HG03095 (cell line): ENCODE measurements at regions not wholly inside any gene's neighbourhood (a gene's known extent, or its start where the extent isn't known, plus 50 kb on each side); places are given as distances from the start of the nearest gene placed in this dataset.
"Not testable (repeated sequence)": the region's sequence is repeated elsewhere in the genome, so short reads cannot be mapped to it uniquely, and the experiment has no call there.

Source experiments
- ATAC-seq: cut with Tn5 transposase; IDR thresholded peaks from one replicate; pipeline ENCODE4 v1.9.1; 2021; ENCODE audit warnings: moderate library complexity; ENCODE audit not compliant: unreplicated experiment

DNA sequence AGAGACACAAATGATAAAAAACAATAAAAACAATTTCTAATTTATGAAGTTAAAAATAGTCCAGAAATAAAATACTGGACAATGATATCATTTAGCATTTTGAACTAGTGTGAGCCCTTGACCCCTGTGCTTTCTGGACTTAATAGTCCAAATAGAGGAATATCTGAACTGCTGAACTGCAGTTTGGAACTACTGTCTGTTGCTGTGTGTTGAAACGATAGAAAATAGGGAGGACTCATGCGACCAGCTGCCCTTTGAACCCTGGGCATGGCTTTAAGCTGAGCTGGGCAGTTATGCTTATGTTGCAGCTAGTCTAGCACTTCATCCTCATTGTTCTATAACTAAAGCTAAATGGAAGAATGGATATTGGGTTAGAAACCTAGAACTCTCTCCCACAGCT, 99.5 kb downstream of the FMR1NB start:
- no peak for ATAC-seq

DNA sequence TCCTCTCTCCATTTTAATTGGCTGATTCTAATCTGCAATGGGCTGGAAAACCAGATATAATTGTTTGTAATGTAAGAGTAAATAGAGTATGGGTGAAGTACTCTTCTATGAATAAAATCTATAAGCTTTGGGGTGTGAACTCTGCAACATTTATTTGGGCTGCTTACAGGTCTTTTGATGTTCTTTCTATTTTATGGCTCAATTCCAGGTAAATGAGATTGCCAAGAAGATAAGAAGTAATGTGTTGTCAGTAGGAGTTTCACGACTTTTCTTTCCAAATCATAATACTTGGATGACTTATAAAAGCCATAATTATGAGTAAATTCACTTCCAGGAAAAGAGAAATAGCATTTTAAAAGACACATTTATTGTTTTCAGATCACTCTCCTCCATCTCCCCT, 103.5 kb downstream of the FMR1NB start:
- no peak for ATAC-seq

DNA sequence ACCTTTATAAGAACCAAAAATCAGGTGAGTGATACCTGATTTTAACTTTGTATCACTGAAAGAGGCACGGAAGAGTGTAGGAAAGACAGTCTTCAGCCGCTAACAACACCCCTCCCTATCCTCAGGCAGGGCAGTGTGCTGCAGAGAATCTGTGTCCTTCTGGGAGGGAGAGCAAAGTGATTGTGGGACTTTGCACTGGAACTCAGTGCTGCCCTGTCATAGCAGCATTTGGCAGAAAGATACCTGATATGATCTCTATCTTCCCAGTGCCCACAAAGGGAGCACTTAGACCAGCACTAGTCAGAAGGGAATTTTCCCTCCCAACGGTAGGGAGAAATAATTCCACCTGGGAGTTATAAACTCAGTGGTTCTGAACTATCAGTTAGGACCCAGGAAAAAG, 139.0 kb downstream of the FMR1NB start:
- ATAC-seq = no peak

DNA sequence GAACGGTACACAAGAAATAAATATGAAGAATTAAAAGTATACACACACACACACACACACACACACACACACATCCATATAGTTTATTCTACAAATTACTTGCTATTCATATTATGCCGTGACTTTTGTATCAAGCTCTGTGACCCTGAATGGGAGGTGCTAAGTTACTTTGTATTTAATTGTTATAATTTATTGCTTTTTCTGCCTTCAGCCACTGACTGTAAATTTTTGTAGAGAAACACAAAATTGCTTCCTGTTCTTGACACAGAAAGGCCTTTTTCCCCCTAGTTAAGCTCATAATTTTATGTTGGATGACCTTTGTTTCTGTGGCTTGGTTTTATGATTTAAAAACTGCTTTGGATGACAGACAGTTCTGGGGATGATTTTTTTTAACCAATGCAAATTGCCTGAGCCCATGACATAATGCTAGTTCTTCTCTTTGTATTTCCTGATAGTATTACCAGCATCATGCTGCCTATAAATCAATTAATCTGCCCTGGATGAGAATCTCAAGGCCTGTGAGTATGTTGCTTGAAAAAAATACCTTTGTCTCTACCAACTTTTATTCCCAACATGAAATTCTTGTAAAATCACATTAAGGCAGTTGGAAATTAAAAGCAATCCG, 140.0 kb downstream of the FMR1NB start:
- no peak for ATAC-seq

DNA sequence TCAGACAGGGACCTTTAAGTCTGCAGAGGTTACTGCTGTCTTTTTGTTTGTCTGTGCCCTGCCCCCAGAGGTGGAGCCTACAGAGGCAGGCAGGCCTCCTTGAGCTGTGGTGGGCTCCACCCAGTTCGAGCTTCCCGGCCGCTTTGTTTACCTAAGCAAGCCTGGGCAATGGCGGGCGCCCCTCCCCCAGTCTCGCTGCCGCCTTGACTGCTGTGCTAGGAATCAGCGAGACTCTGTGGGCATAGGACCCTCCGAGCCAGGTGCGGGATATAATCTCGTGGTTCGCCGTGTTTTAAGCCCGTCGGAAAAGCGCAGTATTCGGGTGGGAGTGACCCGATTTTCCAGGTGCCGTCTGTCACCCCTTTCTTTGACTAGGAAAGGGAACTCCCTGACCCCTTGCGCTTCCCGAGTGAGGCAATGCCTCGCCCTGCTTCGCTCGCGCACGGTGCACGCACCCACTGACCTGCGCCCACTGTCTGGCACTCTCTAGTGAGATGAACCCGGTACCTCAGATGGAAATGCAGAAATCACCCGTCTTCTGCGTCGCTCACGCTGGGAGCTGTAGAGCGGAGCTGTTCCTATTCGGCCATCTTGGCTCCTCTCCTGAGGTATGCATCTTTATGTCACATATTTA, 147.9 kb downstream of the FMR1NB start:
- not testable (repeated sequence) for ATAC-seq

DNA sequence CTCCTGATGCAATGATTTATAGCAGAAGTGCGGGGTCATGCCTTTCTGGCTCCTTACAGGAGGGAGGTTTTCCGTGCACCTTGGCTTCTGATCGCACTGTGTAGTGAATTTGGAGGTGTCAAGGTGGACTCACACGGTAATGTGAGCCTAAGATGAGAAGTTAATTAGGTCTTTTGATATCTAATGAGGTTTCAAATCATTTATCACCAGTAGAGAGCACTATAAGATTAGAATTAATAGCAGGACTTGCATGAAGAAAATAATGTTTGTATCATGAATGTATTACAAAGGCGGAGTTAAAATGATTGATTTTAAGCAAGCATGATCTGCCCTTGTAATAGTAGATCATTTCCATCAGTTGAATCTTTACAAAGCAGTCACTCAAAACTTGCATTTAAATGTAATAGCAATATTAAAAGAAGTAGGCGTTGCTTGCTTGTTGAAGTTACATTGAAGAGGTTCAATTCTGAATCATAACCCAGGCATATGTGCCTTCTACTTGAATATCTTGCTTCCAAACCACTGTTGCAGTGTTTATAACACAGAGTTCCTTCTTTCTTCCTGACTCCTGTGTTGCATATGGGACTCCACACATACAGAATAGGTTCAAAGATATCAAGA, 152.1 kb downstream of the FMR1NB start:
- no peak for ATAC-seq

DNA sequence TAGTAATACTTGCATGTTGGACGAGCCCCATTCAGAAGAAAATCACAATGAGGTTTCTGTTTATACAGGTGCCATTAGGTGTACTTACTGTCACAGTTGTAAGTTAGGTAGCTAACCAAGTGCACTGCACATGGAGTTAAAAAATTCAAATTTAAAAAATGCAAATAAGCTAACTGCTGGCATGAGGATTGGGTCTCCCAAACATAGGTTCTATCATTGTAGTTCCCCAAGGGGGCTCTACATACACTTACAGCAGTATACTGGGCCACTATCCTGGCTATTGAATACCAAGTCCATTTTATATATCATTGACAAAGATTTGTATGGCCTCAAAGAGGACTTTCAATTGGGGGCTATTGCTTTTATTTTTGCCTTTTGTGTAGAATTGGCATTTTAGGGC, 153.4 kb downstream of the FMR1NB start:
- ATAC-seq = no peak

DNA sequence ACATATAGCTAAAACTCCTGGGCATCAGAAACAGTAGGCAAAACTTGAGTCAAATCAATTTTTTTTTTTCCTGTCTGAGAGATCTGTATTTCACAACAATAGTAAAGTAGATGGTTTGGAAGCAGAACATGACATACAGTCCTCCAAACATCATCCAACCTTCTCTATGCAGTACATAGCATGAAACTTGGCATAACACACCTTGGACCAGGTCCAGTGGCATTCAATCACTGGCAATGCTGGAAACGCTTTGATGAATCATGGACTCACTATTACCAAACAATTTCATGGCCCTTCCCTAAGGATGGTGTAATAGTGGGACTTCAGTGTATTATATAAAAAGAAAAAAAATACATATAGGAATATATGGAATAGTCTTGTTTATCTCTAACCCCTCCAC, 154.6 kb downstream of the FMR1NB start:
- no peak for ATAC-seq

DNA sequence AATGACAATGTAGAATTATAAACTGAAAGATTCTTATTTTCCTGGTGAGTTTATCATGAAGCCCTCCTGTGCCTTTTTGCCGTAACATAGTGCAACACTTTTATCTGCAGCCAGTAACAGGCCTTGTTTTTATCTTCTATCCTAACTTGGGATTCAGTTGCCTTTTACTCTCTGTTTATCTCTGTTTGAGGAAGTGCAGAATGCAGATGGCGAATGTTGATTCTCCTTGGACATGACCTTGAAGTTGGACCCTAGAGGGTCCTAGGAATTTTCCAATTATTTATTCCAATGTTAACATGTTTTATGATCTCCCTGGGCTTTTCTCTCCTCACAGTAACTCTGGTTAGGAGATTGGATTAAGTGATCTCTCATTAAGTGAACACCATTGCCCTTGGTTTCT, 165.0 kb downstream of the FMR1NB start:
- no peak for ATAC-seq

DNA sequence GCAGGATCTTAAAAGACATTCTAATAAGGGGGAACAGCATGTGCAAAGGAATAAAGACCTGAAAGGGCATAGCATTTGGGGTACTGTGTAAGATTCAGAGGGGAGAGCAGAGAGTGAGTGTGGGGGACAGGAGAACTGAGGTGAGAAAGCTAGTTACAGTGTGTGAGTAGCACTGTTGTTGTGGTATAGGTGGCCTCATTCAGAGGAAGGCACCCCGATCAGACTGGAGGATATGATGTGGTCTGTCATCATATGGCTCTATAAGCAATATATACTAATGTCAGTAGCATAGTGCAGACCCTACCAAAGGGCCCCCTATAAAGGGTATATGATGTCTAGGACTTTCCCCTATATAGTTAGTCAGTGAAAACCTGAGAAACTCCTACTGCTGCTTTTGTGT, 175.8 kb downstream of the FMR1NB start:
- no peak for ATAC-seq

DNA sequence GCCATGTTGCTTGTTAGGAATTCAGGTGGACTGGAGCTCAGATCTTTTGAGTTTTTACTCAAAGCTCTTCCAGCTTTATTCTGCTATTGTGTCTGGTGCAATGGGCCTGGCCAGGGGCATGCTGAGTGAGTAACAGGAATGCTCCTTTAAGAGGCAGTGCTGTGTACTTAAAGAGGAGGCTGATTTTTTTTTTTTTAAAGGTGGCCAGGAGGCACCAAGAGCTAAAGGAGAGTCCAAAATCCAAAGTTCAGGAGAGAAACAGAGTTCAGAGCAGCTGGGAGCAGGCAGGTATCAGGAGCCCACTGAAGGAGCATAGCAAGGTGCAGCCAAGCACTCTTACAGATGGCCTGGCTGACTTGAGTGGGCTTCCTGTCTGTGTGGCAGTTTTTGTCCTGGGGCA, 178.7 kb downstream of the FMR1NB start:
- ATAC-seq = no peak

DNA sequence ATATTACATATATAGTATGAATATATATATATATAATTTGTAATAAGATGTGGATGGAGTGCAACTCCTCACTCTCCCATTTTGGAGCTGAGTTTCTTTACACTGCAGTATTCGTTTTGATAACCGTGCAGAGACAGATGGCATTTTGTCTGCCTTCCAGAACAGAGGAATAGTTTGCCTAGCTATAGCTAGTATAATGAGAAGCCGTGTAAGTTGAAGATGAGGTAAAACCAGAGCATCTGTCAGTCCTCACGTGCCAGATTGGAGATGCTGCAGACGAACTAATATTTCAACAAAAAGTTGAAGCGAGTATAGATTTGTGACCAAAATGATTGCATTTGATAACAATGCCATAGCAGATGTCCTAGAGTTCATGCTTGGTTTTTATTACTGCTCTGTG, 180.6 kb downstream of the FMR1NB start:
- no peak for ATAC-seq

DNA sequence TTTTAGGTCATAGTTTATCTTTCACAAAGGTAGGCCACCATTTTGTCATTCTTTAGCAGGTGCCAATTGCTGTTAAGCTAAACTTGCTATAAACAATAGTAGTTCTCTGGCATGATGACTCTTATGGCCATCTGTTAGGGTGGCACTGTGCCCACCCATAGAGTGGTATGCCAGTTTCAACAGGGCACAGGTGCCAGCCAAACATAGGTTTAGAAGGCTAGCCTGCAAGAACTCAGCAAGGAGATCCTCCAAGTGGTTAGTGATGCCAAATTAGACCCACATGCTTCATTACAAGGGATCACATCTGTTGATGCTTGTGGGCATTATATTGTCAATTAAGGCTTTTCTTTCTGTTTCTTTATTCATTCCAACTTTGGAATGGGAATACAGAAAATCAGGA, 204.5 kb downstream of the FMR1NB start:
- ATAC-seq = no peak

DNA sequence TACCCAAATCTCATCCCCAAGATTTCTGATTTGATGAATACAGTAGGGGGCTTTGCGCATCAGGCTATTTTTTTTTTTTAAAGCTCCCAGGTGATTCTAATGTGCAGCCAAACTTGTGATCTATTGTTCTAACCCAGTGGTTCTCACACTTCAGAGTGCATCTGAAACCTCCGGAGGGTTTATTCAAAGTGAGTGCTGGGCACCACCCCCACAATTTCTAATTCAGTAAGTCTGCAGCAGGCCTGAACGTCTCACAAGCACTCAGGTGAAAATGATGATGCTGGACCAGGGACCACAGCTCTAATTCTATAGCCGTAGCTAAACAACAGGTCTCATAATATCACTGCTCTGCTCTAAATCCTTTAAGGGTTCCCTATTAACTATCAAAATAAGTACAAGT, 211.4 kb downstream of the FMR1NB start:
- ATAC-seq = no peak

DNA sequence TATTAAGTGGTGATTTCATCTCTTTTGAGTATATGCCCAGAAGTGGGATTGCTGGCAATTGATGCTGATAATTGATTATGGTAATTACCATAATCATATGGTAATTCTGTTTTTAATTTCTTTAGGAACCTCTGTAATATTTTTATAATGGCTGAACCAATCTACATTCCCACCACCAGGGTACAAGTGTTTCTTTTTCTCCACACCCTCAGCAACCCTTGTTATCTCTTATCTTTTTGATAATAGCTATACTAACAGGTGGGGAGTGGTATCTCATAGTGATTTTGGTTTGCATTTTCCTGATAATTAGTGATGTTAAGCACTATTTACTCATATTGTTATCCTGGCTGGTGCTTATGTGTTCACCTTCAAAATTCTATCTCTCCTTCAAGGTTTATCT, 212.6 kb downstream of the FMR1NB start:
- ATAC-seq = no peak

DNA sequence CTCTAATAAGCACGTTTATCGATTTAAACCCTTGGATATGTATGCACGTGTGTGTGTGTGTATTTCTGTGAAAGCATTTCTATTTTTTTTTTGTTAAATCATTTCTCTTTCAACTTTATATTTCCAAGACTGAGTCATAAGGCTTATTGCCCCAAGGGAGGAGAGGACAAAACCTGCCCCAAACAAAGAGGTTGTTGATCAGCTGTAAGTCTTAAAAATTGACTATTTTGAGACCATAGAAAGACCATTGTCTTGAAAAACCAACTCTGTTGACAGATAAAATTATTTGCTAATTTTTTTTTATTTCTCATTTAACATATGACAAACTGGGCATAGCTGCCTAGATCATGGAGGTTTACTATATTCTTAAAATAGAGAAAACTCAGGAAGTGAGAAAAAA, 222.4 kb downstream of the FMR1NB start:
- ATAC-seq = no peak

DNA sequence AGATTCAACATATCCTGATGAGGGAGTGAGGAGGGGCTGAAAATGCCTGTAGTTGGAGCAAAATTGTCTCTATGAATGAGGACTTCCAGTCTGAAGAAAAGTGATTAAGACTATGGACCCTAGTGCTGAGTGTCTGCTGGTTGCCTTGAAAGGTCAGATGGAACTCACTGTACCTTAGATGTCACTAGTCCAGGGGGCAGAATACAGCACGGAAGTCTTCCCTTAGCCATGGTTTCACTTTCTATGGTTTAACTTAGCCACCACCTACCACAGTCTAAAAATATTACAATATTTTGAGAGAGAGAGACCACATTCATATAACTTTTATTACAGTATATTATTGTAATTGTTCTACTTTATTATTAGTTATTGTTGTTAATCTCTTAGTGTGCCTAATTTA, 223.1 kb downstream of the FMR1NB start:
- ATAC-seq = no peak

DNA sequence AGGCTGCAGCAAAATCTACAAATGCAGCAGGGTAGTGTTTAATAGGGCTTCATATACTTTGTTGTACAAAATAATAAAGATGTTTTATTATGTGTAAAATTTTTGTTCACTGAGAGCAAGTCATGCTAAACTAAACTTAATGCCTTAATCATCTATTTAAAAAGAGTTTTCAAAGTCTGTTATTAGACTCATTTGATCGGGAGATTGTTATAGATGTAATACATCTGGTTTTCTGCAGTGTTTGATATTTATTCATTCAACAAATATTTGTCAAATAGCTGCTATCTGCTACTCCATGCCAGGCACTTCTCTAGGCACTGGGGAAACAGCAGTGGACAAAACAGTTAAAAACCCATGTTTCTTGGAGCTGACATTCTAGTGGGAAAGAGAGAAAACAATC, 233.6 kb downstream of the FMR1NB start:
- ATAC-seq = no peak

DNA sequence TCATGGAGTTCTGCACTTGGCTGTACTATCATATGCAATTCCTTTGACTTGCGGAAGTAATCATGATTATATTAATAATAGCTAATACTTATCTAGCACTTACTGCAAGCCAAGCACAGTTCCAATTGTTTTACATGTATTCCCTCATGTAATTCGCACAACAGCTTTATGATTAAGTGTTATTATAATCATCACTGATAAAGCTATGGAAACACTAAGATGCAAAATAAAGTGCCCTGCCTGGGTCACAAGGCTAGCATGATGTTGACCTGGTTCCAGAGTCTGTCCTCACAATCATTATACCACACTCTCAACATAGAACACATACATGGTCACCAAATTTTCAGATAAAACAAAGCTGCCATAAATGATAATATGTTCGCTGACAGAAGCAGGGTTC, 234.6 kb downstream of the FMR1NB start:
- no peak for ATAC-seq

DNA sequence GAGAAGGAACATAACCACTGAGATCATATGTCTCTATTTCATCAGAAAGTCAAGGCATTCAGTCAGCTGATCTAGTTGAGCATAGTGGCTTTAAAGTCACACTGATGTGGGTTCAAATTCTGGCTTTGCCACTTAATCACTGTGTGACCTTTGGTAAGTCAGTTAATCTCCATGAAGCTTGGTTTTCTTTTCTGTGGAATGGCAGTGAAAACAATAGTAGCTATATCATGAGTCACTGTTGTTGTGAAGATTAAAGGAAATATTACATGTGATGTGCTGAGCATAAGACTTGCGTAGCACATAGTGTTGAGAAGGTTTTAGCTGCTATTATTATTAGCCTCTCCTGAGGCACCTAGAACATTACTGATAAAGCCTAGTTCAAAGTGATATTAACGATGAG, 242.2 kb downstream of the FMR1NB start:
- no peak for ATAC-seq

DNA sequence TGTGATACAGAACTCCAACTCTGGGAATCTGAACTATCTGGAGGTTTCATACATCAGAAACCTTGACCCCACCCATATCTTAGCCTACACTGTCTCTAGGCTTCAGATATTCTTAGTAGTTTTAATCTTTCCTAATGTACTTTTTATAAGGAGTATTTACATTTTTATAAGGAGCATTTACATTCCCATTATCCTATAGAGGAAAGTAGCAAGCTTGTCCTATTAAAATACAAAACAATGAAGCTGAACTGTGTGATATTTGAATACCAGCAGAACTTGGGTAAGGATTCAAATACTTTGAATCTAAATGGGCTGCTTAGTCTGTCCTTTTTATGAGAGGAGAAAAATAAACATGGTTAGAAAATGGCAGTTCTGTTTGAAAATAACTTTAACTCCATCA, 247.4 kb downstream of the FMR1NB start:
- no peak for ATAC-seq

DNA sequence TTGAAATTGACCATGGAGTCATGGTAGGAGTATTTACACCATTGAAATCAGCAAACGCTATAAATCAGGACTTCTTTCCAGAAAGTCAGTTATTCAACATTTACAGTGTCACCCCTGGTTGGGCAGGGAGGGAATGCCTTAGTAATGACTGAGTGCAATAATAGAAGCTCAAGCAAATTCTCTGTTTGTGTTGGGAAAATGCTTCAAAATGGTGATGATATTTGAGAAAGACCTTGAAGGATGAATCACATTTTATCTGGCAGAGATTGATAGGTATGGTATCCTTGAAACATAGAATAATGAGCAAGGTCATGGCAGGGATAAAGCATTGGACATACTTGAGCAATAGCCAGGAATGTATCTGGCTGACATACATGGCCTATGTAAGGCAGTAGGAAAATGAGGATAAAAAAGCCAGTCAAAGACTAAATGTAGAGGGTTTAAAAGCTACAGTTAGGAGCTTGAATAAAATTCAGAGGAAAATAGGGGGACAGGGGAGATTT, 248.7 kb downstream of the FMR1NB start:
- ATAC-seq = no peak

DNA sequence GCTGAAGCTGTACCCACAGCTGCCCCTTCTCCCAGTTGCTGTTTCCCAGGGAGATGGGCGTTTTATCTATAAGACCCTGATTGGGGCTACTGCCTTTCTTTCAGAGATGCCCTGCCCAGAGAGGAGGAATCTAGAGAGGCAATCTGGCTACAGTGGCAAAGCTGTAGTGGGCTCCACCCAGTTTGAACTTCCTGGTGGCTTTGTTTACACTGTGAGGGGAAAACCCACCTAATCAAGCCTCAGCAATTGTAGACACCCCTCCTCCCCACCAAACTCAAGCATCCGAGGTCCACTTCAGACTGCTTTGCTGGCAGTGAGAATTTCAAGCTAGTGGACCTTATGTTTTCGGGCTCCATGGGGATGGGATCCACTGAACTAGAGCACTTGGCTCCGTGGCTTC, 240.4 kb upstream of the AFF2 start:
- ATAC-seq = no peak
